HFF-Myc (cell line): ENCODE measurements at regions not wholly inside any gene's neighbourhood (a gene's known extent, or its start where the extent isn't known, plus 50 kb on each side); places are given as distances from the start of the nearest gene placed in this dataset.

Experiments
- DNase-seq: peaks from one replicate; pipeline ENCODE4 v3.0.0-alpha.2; 2011; ENCODE audit warnings: low read depth; ENCODE audit errors: extremely low read depth
- H3K4me3 ChIP-seq: replicated peaks from 2 replicates; pipeline ENCODE4 v1.5.1; 2011; ENCODE audit warnings: low read depth, mild to moderate bottlenecking, control low read depth, low read length
- TF ChIP-seq, protein P1 (sequence below): IDR thresholded peaks from 2 replicates; pipeline ENCODE4 v1.5.1; 2012; ENCODE audit warnings: mild to moderate bottlenecking, low read depth, low read length, control low read depth; ENCODE audit errors: missing control alignments

- H3K4me3 ChIP-seq = no peak overlapping the region
- DNase-seq = no peak
- TF ChIP-seq, protein P1, sequence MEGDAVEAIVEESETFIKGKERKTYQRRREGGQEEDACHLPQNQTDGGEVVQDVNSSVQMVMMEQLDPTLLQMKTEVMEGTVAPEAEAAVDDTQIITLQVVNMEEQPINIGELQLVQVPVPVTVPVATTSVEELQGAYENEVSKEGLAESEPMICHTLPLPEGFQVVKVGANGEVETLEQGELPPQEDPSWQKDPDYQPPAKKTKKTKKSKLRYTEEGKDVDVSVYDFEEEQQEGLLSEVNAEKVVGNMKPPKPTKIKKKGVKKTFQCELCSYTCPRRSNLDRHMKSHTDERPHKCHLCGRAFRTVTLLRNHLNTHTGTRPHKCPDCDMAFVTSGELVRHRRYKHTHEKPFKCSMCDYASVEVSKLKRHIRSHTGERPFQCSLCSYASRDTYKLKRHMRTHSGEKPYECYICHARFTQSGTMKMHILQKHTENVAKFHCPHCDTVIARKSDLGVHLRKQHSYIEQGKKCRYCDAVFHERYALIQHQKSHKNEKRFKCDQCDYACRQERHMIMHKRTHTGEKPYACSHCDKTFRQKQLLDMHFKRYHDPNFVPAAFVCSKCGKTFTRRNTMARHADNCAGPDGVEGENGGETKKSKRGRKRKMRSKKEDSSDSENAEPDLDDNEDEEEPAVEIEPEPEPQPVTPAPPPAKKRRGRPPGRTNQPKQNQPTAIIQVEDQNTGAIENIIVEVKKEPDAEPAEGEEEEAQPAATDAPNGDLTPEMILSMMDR = no peak
These were observed 188.2 kb upstream of the PREP start for GRCh38 chr6:105591053-105591452.

DNA sequence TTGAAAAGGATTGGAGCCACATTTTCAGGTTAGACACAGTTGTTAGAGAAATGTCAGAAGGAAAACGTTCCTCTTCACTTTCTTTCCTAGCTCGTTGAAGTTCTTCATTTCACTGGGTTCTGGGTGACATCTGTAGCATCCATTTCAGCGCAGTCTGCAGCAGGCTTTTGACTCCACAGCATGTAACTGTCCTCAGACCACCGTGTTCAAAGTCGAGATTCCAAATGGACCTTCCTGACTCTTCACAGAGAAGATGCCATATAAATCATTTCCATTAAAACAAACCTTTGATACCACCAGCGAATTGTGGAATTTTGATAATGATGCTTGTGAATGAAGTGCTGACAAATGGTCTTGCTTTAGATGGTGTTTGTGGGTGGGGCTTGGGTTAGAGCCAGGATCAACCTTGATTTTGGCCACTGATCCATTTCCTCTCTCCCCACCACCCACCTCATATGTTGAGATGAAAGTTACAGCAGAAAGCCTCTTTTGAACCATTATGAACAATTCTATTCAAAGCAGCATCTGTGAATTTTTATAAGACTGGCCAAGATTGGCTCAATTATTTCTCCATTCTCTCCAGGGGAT lies 185.3 kb upstream of the PREP start:
- DNase-seq = no peak
- TF ChIP-seq, protein P1 = no peak

DNA sequence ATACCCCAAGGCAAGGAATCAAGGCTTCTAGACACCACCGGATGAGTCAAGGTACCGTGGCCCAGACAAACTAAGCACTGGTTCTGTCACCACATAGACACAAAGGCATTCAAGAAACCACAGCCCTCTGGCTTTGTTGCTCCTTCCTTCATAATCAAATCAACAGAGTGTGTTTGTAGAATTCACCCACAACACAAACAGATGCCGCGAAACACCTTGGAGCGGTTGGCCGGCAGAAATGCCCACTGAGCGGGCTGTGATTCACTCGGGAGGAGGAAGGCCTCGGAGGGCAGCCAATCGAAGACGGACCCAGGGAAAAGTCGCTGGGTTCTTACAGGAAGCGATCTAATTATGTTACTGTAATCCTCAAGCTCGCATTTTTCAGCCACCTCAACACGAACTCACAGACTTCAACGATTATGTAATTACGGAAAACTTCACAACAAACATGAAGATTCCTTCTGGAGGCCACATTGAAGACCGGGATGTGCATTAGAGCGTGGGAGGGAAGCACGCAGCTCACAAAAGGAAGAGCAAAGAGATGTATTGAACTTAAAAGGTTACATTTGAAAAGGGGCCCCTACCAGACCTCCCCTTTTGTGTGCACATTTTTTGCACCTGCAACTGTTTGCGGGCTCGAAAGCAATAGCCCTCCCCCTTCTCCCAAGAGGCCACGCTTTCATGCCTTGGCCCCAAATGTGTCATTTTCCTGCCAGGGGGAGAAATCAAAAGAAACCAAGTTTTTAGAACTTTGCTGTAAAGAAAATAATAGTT lies 184.7 kb upstream of the PREP start:
- DNase-seq = no peak
- TF ChIP-seq, protein P1 = no peak
- H3K4me3 ChIP-seq = no peak overlapping the region

More for the DNA sequence above, 185.3 kb upstream of the PREP start:
- no peak overlapping the region for H3K4me3 ChIP-seq

DNA sequence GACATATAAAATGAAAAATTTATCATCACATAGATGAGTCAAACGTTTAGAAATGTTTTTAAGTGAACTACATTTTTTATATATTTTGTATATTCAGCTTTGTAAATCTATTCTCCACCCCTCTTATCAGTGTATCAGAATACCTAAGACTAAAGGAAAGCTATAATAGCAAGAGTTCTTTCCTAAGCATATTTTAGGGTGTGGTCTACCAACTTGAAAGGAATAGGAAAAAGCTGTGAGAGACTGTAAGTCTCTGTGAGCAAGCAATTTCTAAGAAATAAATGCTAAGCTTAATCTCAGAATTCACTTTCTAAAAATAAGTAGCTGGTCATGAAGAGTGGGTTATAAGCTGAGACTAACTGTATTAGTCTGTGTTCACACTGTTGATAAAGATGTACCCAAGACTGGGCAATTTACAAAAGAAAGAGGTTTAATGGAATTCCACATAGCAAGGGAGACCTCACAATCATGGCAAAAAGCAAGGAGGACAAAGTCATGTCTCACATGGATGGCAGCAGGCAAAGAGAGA lies 175.4 kb upstream of the PREP start:
- TF ChIP-seq, protein P1 = no peak
- DNase-seq = no peak
- no peak overlapping the region for H3K4me3 ChIP-seq

DNA sequence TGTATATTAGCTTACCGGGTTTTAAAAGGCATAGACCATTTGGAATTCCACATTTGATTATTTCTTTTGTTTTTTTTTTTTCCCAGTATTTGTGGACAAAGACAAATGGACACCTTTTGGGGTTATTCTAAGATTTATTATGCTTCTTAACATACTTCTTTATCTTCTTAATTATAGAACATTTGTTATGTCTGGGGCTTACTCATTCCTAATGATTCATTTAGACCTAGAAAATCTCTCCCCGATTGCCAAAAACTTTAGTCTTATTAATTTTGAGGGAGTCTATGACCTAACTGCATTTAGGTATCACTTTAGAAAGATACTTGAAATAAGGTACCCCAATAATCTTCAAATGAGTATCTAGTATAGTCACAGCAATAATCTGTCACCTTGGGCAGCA lies 170.7 kb upstream of the PREP start:
- no peak overlapping the region for H3K4me3 ChIP-seq
- no peak for DNase-seq
- TF ChIP-seq, protein P1 = no peak

DNA sequence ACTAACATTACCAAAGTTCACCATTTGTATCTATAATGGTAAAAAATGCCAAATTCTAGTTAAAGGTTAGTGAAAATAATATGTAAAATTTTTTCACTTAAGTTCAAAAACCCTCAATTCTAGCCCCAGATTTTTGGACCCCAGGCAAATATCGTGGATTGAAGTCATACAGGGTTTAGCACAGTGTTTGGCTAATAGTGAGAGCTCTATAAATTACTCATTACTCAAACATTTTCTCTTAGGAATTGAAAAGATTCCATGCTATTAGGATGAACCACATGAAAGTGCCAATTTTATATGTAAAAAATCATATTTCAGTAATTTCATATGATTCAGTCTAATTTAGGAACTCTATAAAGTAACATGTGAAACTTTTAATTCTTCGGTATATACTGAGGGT lies 170.3 kb upstream of the PREP start:
- no peak overlapping the region for H3K4me3 ChIP-seq
- TF ChIP-seq, protein P1 = no peak
- no peak for DNase-seq
